Spleen (tissue), 11 donors: ENCODE measurements at regions not wholly inside any gene's neighbourhood (a gene's known extent, or its start where the extent isn't known, plus 50 kb on each side); places are given as distances from the start of the nearest gene placed in this dataset.
A peak's percentile ranks its signal among the peaks of the same experiment; 100 is the strongest.

Experiments used
- DNase-seq: peaks from one replicate; pipeline ENCODE4 v3.0.0-alpha.2; 2020
- H3K27ac ChIP-seq, 8 donors: fragments of 200-600 bp; sonication (generic) in 7 of 8; 1 replicate in 4 of 8; 2 replicates in 4 of 8; pipeline versions ENCODE4 v1.5.0 to v1.8.0; 2016 to 2021; ENCODE audit warnings: inconsistent platforms in 4 of 8, mild to moderate bottlenecking in 4 of 8, moderate library complexity in 1 of 8
- H3K27me3 ChIP-seq, 7 donors: fragments of 200-600 bp; sonication (generic) in 6 of 7; replicated peaks in 1 of 7; 1 replicate in 4 of 7; 2 replicates in 3 of 7; pipeline versions ENCODE4 v1.5.0 to v1.8.0; 2016 to 2021; ENCODE audit warnings: inconsistent platforms in 3 of 7, mild to moderate bottlenecking in 1 of 7
- H3K36me3 ChIP-seq, 6 donors: fragments of 200-600 bp; sonication (generic) in 5 of 6; 1 replicate in 4 of 6; 2 replicates in 2 of 6; pipeline versions ENCODE4 v1.5.0 to v1.8.0; 2016 to 2021; ENCODE audit warnings: inconsistent platforms in 2 of 6
- H3K4me1 ChIP-seq, 6 donors: fragments of 200-600 bp; sonication (generic) in 5 of 6; 1 replicate in 3 of 6; 2 replicates in 3 of 6; pipeline versions ENCODE4 v1.5.0 to v1.8.0; 2016 to 2021; ENCODE audit warnings: inconsistent platforms in 3 of 6
- H3K4me3 ChIP-seq, 8 donors: fragments of 200-600 bp; sonication (generic) in 7 of 8; 1 replicate in 4 of 8; 2 replicates in 4 of 8; pipeline versions ENCODE4 v1.5.0 to v1.8.0; 2016 to 2021; ENCODE audit warnings: inconsistent platforms in 4 of 8, mild to moderate bottlenecking in 4 of 8, moderate library complexity in 2 of 8
- H3K9me3 ChIP-seq, 8 donors: fragments of 200-600 bp; sonication (generic) in 7 of 8; 1 replicate in 4 of 8; 2 replicates in 4 of 8; pipeline versions ENCODE4 v1.5.0 to v1.8.0; 2016 to 2021; ENCODE audit warnings: inconsistent platforms in 4 of 8
- POLR2A ChIP-seq, 3 donors: fragments of 450-650 bp; IDR thresholded peaks; one replicate each; pipeline ENCODE4 v1.5.1; 2017; ENCODE audit warnings: antibody characterized with exemption in 3 of 3, mild to moderate bottlenecking in 1 of 3
- POLR2AphosphoS5 ChIP-seq, 3 donors: sonication (generic); formaldehyde crosslinking; IDR thresholded peaks; one replicate each; pipeline ENCODE4 v1.5.1; 2017; ENCODE audit warnings: antibody characterized with exemption in 3 of 3
- WGBS, 5 donors: extraction: QIAGEN DNeasy Blood & Tissue Kit in 3 of 5; methylation state at CpG; one replicate each; pipeline versions ENCODE4 v1.1.5 to v1.1.7; 2013 to 2018; 5-methylcytosine and 5-hydroxymethylcytosine counted together
- intact Hi-C: fragments of 100-400 bp; cut with DNase I; formaldehyde crosslinking; loops from one replicate; pipeline ENCODE4 v1.15.0; 2023; ENCODE audit warnings: low total_unique reads
- TF ChIP-seq, protein P1 (sequence below), 11 experiments: fragments of 200-600 bp in 7 of 11; fragments of 450-650 bp in 4 of 11; sonication (generic) in 4 of 11; IDR thresholded peaks in 8 of 11; conservative IDR thresholded peaks in 3 of 11; 1 replicate in 7 of 11; 2 replicates in 4 of 11; pipeline versions ENCODE4 v1.4.0 to v1.8.0; 2016 to 2021; ENCODE audit warnings: antibody characterized with exemption in 11 of 11, inconsistent platforms in 4 of 11, mild to moderate bottlenecking in 1 of 11
- donor health status: healthy with polysubstance abuse.
- donor health status: DM: no; HTN: no; CAD: no; lungs with moderate emphysema.
- donor health status: DM: no; HTN: no; CAD: no.
- donor health status: Bipolar disorder and iron deficiency.
- donor health status: healthy.
- donor health status: DM: no; HTN: no; CAD: no.
- donor health status: DM: yes; HTN: yes; CAD: no.

DNA sequence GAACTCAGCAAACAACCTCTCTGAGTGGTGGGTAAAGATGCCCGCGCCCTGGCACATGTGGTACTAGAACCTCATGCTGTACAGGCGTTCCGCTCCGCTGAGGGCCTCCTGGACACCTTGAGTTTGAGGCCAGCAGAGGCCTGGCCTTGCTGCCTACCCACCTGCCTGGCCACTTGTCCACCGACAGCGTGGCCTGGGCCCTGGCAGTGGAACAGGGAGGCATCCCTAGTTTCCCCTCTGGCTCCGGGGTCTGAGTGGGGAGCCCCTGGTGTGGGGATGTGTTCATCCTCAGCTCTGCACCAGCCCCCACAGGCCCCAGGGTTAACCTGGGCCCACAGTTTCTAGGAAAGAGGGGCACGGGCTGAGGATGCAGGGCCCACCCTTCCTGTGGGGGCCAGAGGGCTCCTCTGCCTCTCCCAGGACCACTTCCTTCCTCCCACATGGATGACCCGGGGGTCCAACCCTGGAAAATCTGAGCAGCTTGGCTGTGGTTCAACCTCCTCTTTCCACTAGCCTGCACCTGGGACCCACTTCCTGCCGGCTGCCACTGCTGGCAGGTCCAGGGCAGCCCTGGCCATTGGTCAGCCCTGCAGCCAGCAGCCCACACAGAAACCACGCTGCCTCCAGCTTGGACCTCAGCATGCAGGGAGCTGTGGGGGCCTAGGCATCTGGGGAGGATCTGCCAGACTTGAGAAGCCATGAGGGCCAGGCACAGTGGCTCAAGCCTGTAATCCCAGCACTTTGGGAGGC, 53.3 kb upstream of the COL18A1 start:
- H3K27ac ChIP-seq: no peak overlapping the region
- no peak overlapping the region for H3K4me3 ChIP-seq
- peaks cover 13 to 63% (median 42%) of the 10 kb centered on the region in 6 donors for H3K4me1 ChIP-seq
- TF ChIP-seq, protein P1, sequence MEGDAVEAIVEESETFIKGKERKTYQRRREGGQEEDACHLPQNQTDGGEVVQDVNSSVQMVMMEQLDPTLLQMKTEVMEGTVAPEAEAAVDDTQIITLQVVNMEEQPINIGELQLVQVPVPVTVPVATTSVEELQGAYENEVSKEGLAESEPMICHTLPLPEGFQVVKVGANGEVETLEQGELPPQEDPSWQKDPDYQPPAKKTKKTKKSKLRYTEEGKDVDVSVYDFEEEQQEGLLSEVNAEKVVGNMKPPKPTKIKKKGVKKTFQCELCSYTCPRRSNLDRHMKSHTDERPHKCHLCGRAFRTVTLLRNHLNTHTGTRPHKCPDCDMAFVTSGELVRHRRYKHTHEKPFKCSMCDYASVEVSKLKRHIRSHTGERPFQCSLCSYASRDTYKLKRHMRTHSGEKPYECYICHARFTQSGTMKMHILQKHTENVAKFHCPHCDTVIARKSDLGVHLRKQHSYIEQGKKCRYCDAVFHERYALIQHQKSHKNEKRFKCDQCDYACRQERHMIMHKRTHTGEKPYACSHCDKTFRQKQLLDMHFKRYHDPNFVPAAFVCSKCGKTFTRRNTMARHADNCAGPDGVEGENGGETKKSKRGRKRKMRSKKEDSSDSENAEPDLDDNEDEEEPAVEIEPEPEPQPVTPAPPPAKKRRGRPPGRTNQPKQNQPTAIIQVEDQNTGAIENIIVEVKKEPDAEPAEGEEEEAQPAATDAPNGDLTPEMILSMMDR (IDR thresholded peaks at IDR 0.05 in 8 of 11, conservative IDR thresholded peaks at IDR 0.05 in 3 of 11): no peak
- TF ChIP-seq POLR2AphosphoS5 (IDR thresholded peaks at IDR 0.05) (no peak), POLR2A (IDR thresholded peaks at IDR 0.05) (no peak)
- intact Hi-C loops: no loop called here
- DNase-seq: no peak
- no peaks in the 10 kb centered on the region for H3K9me3 ChIP-seq
- WGBS, 5 donors: 70 to 84% (median 73%) methylated on average over 10 to 12 of the region's 12 CpGs
- H3K36me3 ChIP-seq: no peaks in the 10 kb centered on the region
- peaks cover 0 to 29% (median 0%) of the 10 kb centered on the region in 7 donors for H3K27me3 ChIP-seq

DNA sequence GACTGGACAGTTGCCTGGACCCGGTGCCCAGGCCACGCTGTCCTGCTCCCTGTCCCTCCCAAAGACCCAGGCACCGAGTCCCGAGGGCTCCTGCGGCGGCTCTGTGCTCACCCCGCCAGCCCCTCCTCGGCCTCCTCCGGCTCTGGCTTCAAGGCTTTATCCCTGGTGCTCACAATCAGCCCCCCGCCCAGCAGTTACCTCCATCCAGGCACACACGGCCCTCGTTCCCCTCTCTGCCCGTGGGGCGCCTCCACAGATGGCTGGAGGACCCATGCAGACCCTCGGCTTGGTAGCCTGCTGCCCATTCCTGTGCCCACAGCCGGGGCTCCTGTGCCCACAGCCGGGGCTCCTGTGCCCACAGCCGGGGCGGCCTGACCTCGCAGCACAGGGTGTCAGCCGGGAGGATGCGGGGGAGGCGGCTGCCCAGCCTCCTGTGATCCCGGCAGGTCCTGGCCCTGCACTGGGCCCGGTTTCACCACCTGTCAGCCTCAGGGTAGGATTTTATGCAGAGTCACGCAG, 52.3 kb upstream of the COL18A1 start:
- DNase-seq: peak; percentile 67
- Histone ChIP-seq H3K27ac (no peak overlapping the region), H3K36me3 (no peaks in the 10 kb centered on the region), H3K9me3 (no peaks in the 10 kb centered on the region), H3K4me1 (peaks cover 8 to 55% (median 38%) of the 10 kb centered on the region in 6 donors), H3K27me3 (peaks cover 0 to 28% (median 0%) of the 10 kb centered on the region in 7 donors), H3K4me3 (no peak overlapping the region)
- no peak for TF ChIP-seq POLR2AphosphoS5 (IDR thresholded peaks at IDR 0.05)
- no peak for TF ChIP-seq POLR2A (IDR thresholded peaks at IDR 0.05)
- TF ChIP-seq, protein P1 (IDR thresholded peaks at IDR 0.05 in 8 of 11, conservative IDR thresholded peaks at IDR 0.05 in 3 of 11): no peak
- intact Hi-C loops: no loop called here
- WGBS, 5 donors: 86 to 94% (median 89%) methylated on average over 22 to 26 of the region's 26 CpGs

DNA sequence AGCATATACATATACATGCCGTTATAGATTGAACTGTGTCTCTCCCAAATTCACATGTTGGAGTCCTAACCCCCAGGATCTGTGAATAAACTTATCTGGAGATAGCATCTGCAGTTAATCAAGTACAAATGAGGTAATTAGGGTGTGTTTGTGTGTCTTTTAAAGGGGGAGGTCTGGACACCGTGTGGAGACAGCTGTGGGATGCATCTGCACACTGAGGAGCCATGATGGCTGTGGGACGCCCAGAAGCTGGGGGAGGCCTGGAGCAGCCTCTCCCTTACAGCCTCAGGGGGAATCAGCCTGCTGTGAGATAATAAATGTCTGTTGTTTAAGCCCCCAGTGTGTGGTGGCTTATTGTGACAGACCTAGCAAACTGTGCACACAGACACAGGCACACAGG, 51.8 kb upstream of the COL18A1 start:
- TF ChIP-seq POLR2A (IDR thresholded peaks at IDR 0.05): no peak
- TF ChIP-seq, protein P1 (IDR thresholded peaks at IDR 0.05 in 8 of 11, conservative IDR thresholded peaks at IDR 0.05 in 3 of 11): no peak
- no peak for TF ChIP-seq POLR2AphosphoS5 (IDR thresholded peaks at IDR 0.05)
- Histone ChIP-seq H3K4me3 (no peak overlapping the region), H3K27me3 (peaks cover 0 to 28% (median 0%) of the 10 kb centered on the region in 7 donors), H3K27ac (no peak overlapping the region), H3K36me3 (no peaks in the 10 kb centered on the region), H3K4me1 (peaks cover 7 to 50% (median 35%) of the 10 kb centered on the region in 6 donors), H3K9me3 (no peaks in the 10 kb centered on the region)
- DNase-seq: no peak
- 70 to 76% (median 72%) methylated on average over 3 of the region's 3 CpGs for WGBS, 5 donors
- intact Hi-C loops: no loop called here

DNA sequence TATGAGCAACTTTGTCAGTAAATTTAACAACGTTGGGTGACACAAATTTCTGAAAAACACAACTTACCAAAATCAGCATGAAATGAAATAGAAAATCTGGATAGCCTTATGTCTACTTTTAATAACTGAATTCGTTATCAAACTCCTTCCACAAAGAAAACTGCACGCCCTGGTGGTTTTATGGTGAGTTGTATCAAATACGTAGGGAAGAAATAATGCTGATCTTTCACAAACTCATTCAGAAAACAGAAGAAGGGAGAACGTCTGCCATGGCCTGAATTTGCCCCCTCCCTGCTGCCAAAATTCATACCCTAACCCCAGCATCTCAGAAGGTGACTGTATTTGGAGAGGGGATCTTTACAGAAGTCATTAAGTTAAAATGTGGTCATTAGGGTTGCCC, 50.0 kb upstream of the COL18A1 start:
- Histone ChIP-seq H3K27ac (peak overlapping the region in 1 of 8 donors; percentile 34), H3K4me3 (no peak overlapping the region), H3K9me3 (no peaks in the 10 kb centered on the region), H3K4me1 (peaks cover 0 to 36% (median 19%) of the 10 kb centered on the region in 6 donors), H3K27me3 (peaks cover 0 to 28% (median 0%) of the 10 kb centered on the region in 7 donors), H3K36me3 (no peaks in the 10 kb centered on the region)
- DNase-seq: no peak
- intact Hi-C loops: no loop called here
- WGBS, 5 donors: 40 to 62% (median 45%) methylated on average over 5 of the region's 5 CpGs
- TF ChIP-seq POLR2AphosphoS5 (IDR thresholded peaks at IDR 0.05) (no peak), POLR2A (IDR thresholded peaks at IDR 0.05) (no peak)
- TF ChIP-seq, protein P1 (IDR thresholded peaks at IDR 0.05 in 8 of 11, conservative IDR thresholded peaks at IDR 0.05 in 3 of 11): no peak
